Adipocyte (in vitro differentiated cells): ENCODE measurements at regions not wholly inside any gene's neighbourhood (a gene's known extent, or its start where the extent isn't known, plus 50 kb on each side); places are given as distances from the start of the nearest gene placed in this dataset.

Experiments used
- DNase-seq: peaks from one replicate; pipeline ENCODE4 v3.0.0-alpha.2; 2015; ENCODE audit warnings: low read depth
- H3K27me3 ChIP-seq: replicated peaks from 2 replicates; pipeline ENCODE4 v1.7.0; 2013; ENCODE audit warnings: mild to moderate bottlenecking, low read length, moderate library complexity; ENCODE audit not compliant: control insufficient read depth, insufficient read depth
- H3K36me3 ChIP-seq: 2 replicates; pipeline ENCODE4 v1.7.0; 2013; ENCODE audit warnings: low read length, mild to moderate bottlenecking, moderate library complexity; ENCODE audit not compliant: control insufficient read depth, insufficient read depth, severe bottlenecking
- H3K4me1 ChIP-seq: 2 replicates; pipeline ENCODE4 v1.7.0; 2013; ENCODE audit warnings: mild to moderate bottlenecking, low read length, moderate library complexity; ENCODE audit not compliant: control insufficient read depth, insufficient read depth
- H3K4me3 ChIP-seq: 2 replicates; pipeline ENCODE4 v1.7.0; 2013; ENCODE audit warnings: mild to moderate bottlenecking, low read length, moderate library complexity
- H3K9ac ChIP-seq: 2 replicates; pipeline ENCODE4 v1.7.0; 2013; ENCODE audit warnings: mild to moderate bottlenecking, low read length, moderate library complexity
- H3K9me3 ChIP-seq: 2 replicates; pipeline ENCODE4 v1.7.0; 2013; ENCODE audit warnings: mild to moderate bottlenecking, low read length, moderate library complexity; ENCODE audit not compliant: control insufficient read depth

GRCh38 chr3:113140876-113141275, 70.5 kb upstream of the BOC start:
- Histone ChIP-seq H3K27me3 (no peaks in the 10 kb centered on the region), H3K4me1 (no peaks in the 10 kb centered on the region), H3K9me3 (peaks cover 7% of the 10 kb centered on the region), H3K9ac (no peak overlapping the region), H3K4me3 (no peak overlapping the region), H3K36me3 (no peaks in the 10 kb centered on the region)
- no peak for DNase-seq

DNA sequence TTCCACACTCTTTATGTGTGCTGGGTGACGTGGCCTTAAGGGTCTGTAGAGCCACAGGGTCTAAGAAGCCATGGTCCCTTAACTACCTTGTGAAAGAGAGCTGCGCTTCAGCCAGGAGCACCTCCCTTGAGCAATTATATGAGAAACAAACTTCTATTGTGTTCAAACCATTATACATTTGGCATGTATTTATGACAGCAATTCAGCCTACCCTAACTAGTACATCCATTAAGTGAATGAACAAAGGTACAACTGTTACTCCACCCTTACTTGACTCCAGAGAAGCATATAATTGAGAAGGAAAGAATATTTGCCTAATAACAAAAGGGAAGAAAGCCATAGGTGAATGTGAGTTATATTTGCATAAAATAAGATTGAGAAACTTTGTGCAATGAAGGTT, 69.8 kb upstream of the BOC start:
- peaks cover 7% of the 10 kb centered on the region for H3K9me3 ChIP-seq
- no peak overlapping the region for H3K4me3 ChIP-seq
- no peak for DNase-seq
- no peaks in the 10 kb centered on the region for H3K4me1 ChIP-seq
- no peaks in the 10 kb centered on the region for H3K27me3 ChIP-seq
- no peaks in the 10 kb centered on the region for H3K36me3 ChIP-seq
- H3K9ac ChIP-seq, result no peak overlapping the region

GRCh38 chr3:113142476-113142875, 68.9 kb upstream of the BOC start:
- DNase-seq, result no peak
- Histone ChIP-seq H3K9me3 (peaks cover 6% of the 10 kb centered on the region), H3K27me3 (no peaks in the 10 kb centered on the region), H3K9ac (no peak overlapping the region), H3K4me3 (no peak overlapping the region), H3K4me1 (peaks cover under 1% of the 10 kb centered on the region), H3K36me3 (no peaks in the 10 kb centered on the region)

DNA sequence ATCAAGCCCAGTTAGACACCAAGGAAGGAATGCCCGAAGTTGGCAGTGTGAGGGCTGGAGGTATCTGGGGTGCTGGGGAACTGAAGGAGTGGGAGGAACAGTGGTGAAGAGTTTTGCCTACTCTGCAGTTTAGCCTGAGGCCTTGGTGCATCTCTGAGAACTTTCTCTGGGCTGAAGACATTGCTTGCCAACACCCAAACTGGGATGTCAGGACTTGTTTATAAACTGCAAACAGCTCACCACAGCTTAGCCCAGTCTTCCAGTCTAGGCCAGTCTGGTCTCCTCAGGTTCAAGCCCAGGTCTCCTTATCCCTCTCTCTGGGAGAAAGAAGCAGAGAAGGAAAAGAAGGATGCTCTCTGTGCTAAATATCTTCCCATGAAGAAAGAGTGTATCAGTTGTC, 68.0 kb upstream of the BOC start:
- H3K4me1 ChIP-seq, result peaks cover 10% of the 10 kb centered on the region
- H3K4me3 ChIP-seq, result no peak overlapping the region
- DNase-seq, result no peak

DNA sequence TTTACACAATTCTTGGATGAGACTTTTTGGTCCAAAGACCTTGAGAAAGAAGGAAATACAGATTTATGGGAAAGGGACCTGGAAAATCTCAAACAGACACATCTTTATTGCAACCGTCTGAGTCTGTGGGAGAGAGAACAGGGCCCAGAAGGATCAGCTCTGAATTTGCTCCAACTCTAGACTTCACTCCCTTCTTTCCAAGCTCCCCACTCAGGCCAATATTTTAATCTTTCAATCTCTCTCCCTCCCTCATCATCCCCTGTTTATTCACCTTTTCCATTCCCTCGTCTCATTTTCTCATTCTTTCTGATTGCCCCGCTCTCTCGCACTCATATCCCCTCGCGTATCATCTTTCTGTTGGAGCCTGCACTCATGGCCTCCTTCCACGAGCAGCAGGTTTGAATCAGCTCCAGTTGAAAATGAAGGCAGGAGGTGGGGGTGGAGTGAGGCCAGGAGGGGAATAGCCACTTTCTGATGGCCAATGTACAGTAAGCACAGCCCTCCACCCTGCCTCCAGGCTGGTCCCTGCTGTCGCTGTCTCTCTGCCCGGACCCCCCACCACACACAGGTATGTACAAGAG, 63.6 kb upstream of the BOC start:
- no peaks in the 10 kb centered on the region for H3K9me3 ChIP-seq
- no peaks in the 10 kb centered on the region for H3K27me3 ChIP-seq
- no peak overlapping the region for H3K4me3 ChIP-seq
- H3K4me1 ChIP-seq, result peaks cover 35% of the 10 kb centered on the region
- no peak for DNase-seq
- H3K9ac ChIP-seq, result no peak overlapping the region
- H3K36me3 ChIP-seq, result no peaks in the 10 kb centered on the region

More for the DNA sequence above, 68.0 kb upstream of the BOC start:
- H3K9me3 ChIP-seq, result no peaks in the 10 kb centered on the region
- no peaks in the 10 kb centered on the region for H3K36me3 ChIP-seq
- H3K27me3 ChIP-seq, result no peaks in the 10 kb centered on the region
- H3K9ac ChIP-seq, result no peak overlapping the region

DNA sequence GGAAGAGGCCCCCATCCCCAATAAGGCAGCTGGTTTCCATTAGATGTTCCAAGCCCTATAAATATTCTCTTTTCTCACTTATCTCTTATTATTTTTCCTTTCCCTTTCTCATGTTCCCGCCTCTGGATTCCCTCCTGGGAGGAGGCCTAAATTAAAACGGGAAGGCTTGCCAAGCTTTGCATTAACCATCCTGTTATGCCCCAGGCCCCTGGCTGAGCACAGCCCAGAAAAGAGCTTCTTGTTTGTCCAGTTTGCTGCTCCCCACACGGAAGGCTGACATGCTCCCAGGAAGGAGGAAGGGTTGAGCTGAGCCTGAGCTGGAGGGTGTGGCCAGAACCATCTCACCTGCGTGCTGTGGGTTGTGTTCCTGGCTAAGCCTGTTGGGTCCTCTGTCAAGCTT, 63.1 kb upstream of the BOC start:
- peak; percentile 36 for DNase-seq
- no peak overlapping the region for H3K9ac ChIP-seq
- H3K4me1 ChIP-seq, result peaks cover 38% of the 10 kb centered on the region
- H3K36me3 ChIP-seq, result no peaks in the 10 kb centered on the region
- no peaks in the 10 kb centered on the region for H3K27me3 ChIP-seq
- H3K4me3 ChIP-seq, result no peak overlapping the region
- H3K9me3 ChIP-seq, result no peaks in the 10 kb centered on the region

GRCh38 chr3:113150250-113150649, 61.1 kb upstream of the BOC start:
- H3K36me3 ChIP-seq, result no peaks in the 10 kb centered on the region
- peaks cover 48% of the 10 kb centered on the region for H3K4me1 ChIP-seq

GRCh38 chr3:113151461-113152031, 59.8 kb upstream of the BOC start:
- peak; percentile 28 for DNase-seq
- Histone ChIP-seq H3K27me3 (no peaks in the 10 kb centered on the region), H3K9ac (peak overlapping the region; percentile 69), H3K4me1 (peaks cover 48% of the 10 kb centered on the region), H3K9me3 (no peaks in the 10 kb centered on the region), H3K4me3 (peak overlapping the region; percentile 9), H3K36me3 (no peaks in the 10 kb centered on the region)

More at GRCh38 chr3:113150250-113150649, 61.1 kb upstream of the BOC start:
- Histone ChIP-seq H3K9me3 (no peaks in the 10 kb centered on the region), H3K4me3 (no peak overlapping the region), H3K27me3 (no peaks in the 10 kb centered on the region), H3K9ac (peak overlapping the region; percentile 16)
- DNase-seq, result no peak

DNA sequence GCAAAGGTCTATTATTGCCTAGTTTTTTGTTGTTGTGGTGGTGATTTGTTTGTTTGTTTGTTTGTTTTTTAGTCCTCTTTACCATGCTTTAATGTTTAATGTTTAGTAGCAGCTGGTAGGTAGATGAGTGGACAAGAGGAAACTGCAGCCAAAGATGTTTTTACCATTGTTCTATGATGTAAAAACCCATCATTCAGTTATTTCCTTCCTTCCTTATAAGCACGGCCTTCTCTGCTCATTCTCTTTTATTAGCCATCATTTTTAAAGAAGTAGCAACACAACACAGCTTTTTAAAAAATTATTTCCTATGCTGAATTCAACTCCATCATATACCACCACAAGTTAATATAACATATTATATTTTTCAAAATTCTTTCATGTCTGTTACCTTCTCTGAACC, 58.5 kb upstream of the BOC start:
- Histone ChIP-seq H3K27me3 (no peaks in the 10 kb centered on the region), H3K9me3 (no peaks in the 10 kb centered on the region), H3K9ac (peak overlapping the region; percentile 23), H3K36me3 (no peaks in the 10 kb centered on the region), H3K4me3 (no peak overlapping the region), H3K4me1 (peaks cover 56% of the 10 kb centered on the region)
- no peak for DNase-seq

DNA sequence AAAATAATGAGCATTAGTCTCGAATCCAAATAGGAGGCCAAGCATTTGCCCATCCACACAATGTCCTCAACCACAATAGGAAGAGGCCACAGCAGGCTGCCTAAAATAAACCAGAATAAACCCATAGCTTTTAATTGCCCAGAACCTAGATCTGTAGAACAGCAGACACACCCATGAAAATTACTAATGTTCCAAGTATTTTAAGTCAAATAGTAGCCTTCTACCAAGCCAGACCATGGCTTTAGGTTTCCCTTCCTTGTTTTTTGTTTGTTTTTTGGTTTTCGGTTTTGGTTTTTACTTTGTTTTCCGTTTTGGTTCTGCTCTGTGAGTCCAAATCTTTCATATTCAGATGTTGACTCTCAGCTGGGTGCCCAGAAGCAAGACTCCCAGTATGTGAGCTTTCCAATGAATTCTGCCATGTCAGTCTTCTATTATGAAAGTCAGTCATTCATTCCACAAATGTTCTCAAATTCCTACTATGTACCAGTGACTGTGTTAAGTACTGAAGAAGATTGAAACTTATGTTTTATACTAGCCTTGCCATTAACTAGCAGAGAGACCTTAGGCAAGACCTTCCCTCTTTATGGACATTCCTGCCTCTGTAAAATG, 57.8 kb upstream of the BOC start:
- DNase-seq, result peak; percentile 16
- H3K9me3 ChIP-seq, result no peaks in the 10 kb centered on the region
- H3K9ac ChIP-seq, result peak overlapping the region; percentile 23
- H3K4me3 ChIP-seq, result peak overlapping the region; percentile 22
- H3K36me3 ChIP-seq, result no peaks in the 10 kb centered on the region
- H3K4me1 ChIP-seq, result peaks cover 58% of the 10 kb centered on the region
- no peaks in the 10 kb centered on the region for H3K27me3 ChIP-seq

DNA sequence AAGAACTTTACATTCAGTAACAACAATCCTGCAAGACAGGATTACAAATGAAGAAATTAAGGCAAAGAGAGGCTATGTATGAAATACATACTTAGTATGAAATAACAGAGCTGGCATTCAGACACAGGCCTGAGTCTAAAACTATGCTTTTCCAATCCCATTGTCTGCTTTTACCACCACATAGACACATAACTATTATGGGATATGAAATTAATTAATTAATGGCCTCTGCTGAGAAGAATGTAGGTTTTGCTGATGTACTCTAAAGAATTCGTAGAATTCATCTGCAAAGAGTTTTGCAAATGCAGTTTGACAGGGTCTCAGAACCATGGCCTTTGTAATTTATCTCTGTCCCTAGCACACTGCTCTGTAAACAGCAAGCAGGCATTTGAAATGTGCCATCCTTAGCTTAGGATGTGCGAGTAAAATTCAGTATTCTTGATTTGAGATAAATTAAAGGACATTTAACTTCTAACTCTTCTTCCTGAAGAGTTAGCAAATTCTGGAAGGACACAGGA, 54.5 kb upstream of the BOC start:
- peak overlapping the region; percentile 60 for H3K9ac ChIP-seq
- no peaks in the 10 kb centered on the region for H3K36me3 ChIP-seq
- H3K27me3 ChIP-seq, result no peaks in the 10 kb centered on the region
- no peaks in the 10 kb centered on the region for H3K9me3 ChIP-seq
- DNase-seq, result no peak
- H3K4me3 ChIP-seq, result no peak overlapping the region
- H3K4me1 ChIP-seq, result peaks cover 38% of the 10 kb centered on the region
